ENCODE measurements at regions not wholly inside any gene's neighbourhood (a gene's known extent, or its start where the extent isn't known, plus 50 kb on each side); places are given as distances from the start of the nearest gene placed in this dataset.

DNA sequence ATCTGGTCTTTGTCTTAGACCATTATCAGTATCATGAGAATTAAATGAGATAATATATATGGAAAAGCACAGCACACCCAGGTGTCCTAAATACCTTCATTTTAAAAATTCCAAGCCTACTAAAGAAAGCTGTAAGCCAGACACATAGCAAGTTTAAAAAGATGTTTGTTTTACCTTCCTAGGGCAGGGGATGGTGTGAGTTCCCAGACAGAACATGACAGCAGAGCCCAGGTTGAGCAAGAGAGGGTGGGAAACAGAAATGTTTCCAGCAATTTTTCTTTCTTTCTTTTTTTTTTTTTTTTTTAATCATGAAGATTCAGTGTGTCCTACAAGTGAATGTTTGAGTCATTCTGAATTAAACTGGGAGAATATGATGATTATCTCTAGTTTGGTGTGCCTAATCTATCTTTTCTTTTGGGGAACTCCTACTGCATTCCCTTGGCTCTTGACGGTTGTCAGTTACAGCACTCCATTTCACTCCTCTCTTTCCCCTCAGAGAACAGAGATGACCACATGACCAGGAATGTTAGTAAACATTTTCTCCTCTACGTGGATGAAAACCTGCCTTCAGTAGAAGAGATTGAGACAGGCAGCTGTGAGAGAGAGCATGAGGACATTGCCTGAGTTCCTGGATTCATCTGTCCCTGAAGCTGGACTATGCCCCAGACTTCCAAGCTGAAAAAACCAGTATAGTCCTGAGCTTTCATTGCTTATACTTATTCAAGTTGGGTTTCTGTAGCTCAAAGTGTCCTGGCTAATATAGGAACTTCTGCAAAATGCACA, 54.5 kb upstream of the ARL14 start:
- H3K36me3 Mint-ChIP-seq = no peaks in the 10 kb centered on the region
- intact Hi-C loops (cut with micrococcal nuclease) = no loop called here
- DNase-seq = no peak
- TF ChIP-seq CTCF (IDR thresholded peaks at IDR 0.05) = no peak
- no peak overlapping the region for H3K4me3 Mint-ChIP-seq
- 92% methylated on average over 2 of the region's 2 CpGs for WGBS (ENCODE audit: insufficient coverage)
- H3K4me3 ChIP-seq (ENCODE audit: low read length) = no peak overlapping the region
- peaks cover 5% of the 10 kb centered on the region for H3K27me3 ChIP-seq (ENCODE audit: control insufficient read depth, insufficient read depth, low read length)
- H3K27me3 Mint-ChIP-seq (ENCODE audit: low read depth in 2 of 2) = peaks cover 15 to 34% of the 10 kb centered on the region in 2 donors
- no peaks in the 10 kb centered on the region for H3K36me3 ChIP-seq (ENCODE audit: control insufficient read depth, insufficient read depth, low read length)
- no peak for ATAC-seq
- no peaks in the 10 kb centered on the region for H3K4me1 Mint-ChIP-seq
- no peak overlapping the region for H3K27ac Mint-ChIP-seq
- no peak overlapping the region for H3K27ac ChIP-seq (ENCODE audit: low read length)
- no peaks in the 10 kb centered on the region for H3K4me1 ChIP-seq (ENCODE audit: control insufficient read depth, insufficient read depth, low read length)
- no peaks in the 10 kb centered on the region for H3K9me3 Mint-ChIP-seq
- H3K9me3 ChIP-seq (ENCODE audit: control insufficient read depth, insufficient read depth, low read length) = no peaks in the 10 kb centered on the region

DNA sequence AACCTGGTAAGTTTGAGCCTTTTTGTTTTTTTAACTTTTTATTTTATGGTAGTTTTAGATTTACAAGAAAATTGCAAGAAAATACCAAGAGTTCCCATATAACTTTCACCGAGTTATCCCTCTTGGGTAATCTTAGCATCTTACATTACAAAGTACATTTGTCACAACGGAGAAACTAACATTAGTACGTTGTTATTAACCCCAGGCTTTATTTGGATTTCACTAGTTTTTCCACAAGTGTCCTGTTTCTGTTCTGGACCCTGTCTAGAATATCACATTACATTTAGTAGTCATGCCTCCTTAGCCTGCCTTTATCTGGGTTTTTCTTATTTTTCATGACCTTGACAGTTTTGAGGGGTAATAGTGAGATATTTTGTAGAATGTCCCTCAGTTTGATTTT, 53.5 kb upstream of the KPNA4 start:
- ATAC-seq = no peak
- no peaks in the 10 kb centered on the region for H3K4me1 ChIP-seq (ENCODE audit: control insufficient read depth, insufficient read depth, low read length)
- H3K27me3 Mint-ChIP-seq (ENCODE audit: low read depth in 2 of 2) = peaks cover 21 to 32% of the 10 kb centered on the region in 2 donors
- intact Hi-C loops (cut with micrococcal nuclease) = no loop called here
- peaks cover 5% of the 10 kb centered on the region for H3K27me3 ChIP-seq (ENCODE audit: control insufficient read depth, insufficient read depth, low read length)
- H3K4me3 Mint-ChIP-seq = no peak overlapping the region
- WGBS (ENCODE audit: insufficient coverage) = 92% methylated on average over 3 of the region's 3 CpGs
- no peaks in the 10 kb centered on the region for H3K36me3 Mint-ChIP-seq
- no peak overlapping the region for H3K4me3 ChIP-seq (ENCODE audit: low read length)
- TF ChIP-seq CTCF (IDR thresholded peaks at IDR 0.05) = no peak
- H3K9me3 ChIP-seq (ENCODE audit: control insufficient read depth, insufficient read depth, low read length) = no peaks in the 10 kb centered on the region
- no peak overlapping the region for H3K27ac Mint-ChIP-seq
- DNase-seq = no peak
- H3K4me1 Mint-ChIP-seq = no peaks in the 10 kb centered on the region
- no peaks in the 10 kb centered on the region for H3K36me3 ChIP-seq (ENCODE audit: control insufficient read depth, insufficient read depth, low read length)
- H3K27ac ChIP-seq (ENCODE audit: low read length) = no peak overlapping the region
- no peaks in the 10 kb centered on the region for H3K9me3 Mint-ChIP-seq

DNA sequence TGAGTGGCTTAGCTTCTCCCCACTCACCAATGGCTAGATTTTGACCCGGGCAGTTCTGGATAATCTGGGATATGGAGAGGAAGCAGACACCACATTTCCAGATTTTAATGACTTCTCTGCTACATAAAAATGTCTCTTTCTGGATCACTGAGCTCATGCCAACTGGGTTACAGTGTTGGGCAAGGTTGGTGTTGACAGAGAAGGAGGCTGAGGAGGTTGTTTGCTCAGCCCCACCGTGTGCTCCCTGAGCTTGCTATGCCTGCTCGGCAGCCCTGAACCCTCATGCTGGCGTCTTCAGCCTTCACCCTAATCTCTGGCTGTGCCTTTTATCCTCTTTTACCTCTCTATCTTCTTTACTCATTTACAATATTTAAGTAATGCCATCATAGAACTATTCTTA, 53.0 kb upstream of the KPNA4 start:
- intact Hi-C loops (cut with micrococcal nuclease) = no loop called here
- Histone ChIP-seq H3K27me3 (ENCODE audit: control insufficient read depth, insufficient read depth, low read length) (peaks cover 5% of the 10 kb centered on the region), H3K27ac (ENCODE audit: low read length) (no peak overlapping the region), H3K4me3 (ENCODE audit: low read length) (no peak overlapping the region), H3K9me3 (ENCODE audit: control insufficient read depth, insufficient read depth, low read length) (no peaks in the 10 kb centered on the region), H3K36me3 (ENCODE audit: control insufficient read depth, insufficient read depth, low read length) (no peaks in the 10 kb centered on the region), H3K4me1 (ENCODE audit: control insufficient read depth, insufficient read depth, low read length) (no peaks in the 10 kb centered on the region)
- ATAC-seq = no peak
- Mint-ChIP-seq H3K4me3 (no peak overlapping the region), H3K4me1 (no peaks in the 10 kb centered on the region), H3K27ac (no peak overlapping the region), H3K36me3 (no peaks in the 10 kb centered on the region), H3K9me3 (no peaks in the 10 kb centered on the region), H3K27me3 (ENCODE audit: low read depth in 2 of 2) (peaks cover 26 to 37% of the 10 kb centered on the region in 2 donors)
- no peak for DNase-seq
- 88% methylated on average over 3 of the region's 4 CpGs for WGBS (ENCODE audit: insufficient coverage)
- TF ChIP-seq CTCF (IDR thresholded peaks at IDR 0.05) = no peak

DNA sequence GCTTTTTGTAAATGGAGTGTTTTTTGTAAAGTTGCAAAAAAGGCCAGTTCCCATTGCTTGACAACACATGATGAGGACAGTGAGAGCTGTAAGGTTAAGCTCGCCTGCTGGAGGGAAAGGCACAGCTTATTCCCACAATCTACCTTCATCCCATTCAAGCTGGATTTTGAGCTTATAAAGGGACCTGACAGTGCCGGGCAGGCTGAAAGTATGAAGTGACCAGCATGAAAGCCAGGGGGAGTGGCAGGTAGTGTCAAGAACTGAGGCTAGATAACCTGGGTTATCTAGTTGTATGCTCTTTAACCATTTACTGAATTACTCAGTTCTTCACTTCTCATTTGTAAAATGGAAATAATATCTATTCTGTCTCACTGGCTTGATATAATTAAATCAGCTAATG, 52.3 kb upstream of the KPNA4 start:
- H3K27me3 ChIP-seq (ENCODE audit: control insufficient read depth, insufficient read depth, low read length) = peaks cover 5% of the 10 kb centered on the region
- Mint-ChIP-seq H3K9me3 (no peaks in the 10 kb centered on the region), H3K4me1 (no peaks in the 10 kb centered on the region), H3K4me3 (no peak overlapping the region), H3K27ac (no peak overlapping the region), H3K36me3 (no peaks in the 10 kb centered on the region), H3K27me3 (ENCODE audit: low read depth in 2 of 2) (peaks cover 30 to 43% of the 10 kb centered on the region in 2 donors)
- 100% methylated on average over 1 of the region's 2 CpGs for WGBS (ENCODE audit: insufficient coverage)
- no peaks in the 10 kb centered on the region for H3K36me3 ChIP-seq (ENCODE audit: control insufficient read depth, insufficient read depth, low read length)
- no peak overlapping the region for H3K27ac ChIP-seq (ENCODE audit: low read length)
- no peaks in the 10 kb centered on the region for H3K9me3 ChIP-seq (ENCODE audit: control insufficient read depth, insufficient read depth, low read length)
- ATAC-seq (no peak), DNase-seq (no peak)
- no peak overlapping the region for H3K4me3 ChIP-seq (ENCODE audit: low read length)
- no peaks in the 10 kb centered on the region for H3K4me1 ChIP-seq (ENCODE audit: control insufficient read depth, insufficient read depth, low read length)
- TF ChIP-seq CTCF (IDR thresholded peaks at IDR 0.05) = no peak
- intact Hi-C loops (cut with micrococcal nuclease) = no loop called here
